CD14-positive monocyte (primary cell): ENCODE measurements at regions not wholly inside any gene's neighbourhood (a gene's known extent, or its start where the extent isn't known, plus 50 kb on each side); places are given as distances from the start of the nearest gene placed in this dataset.

Experiments used
- DNase-seq, 3 donors: peaks; one replicate each; pipeline ENCODE4 v3.0.0-alpha.2; 2011 to 2022
- H2AFZ ChIP-seq: 2 replicates; pipeline ENCODE4 v1.6.0; 2012; ENCODE audit warnings: mild to moderate bottlenecking, low read depth, low read length, inconsistent platforms; ENCODE audit not compliant: insufficient read depth, poor library complexity, severe bottlenecking
- H3K27ac ChIP-seq, 2 donors: 1 replicate in 1 of 2; 2 replicates in 1 of 2; pipeline ENCODE4 v1.5.1; 2012 to 2013; ENCODE audit warnings: low read length in 2 of 2, control low read depth in 1 of 2, inconsistent platforms in 1 of 2, low read depth in 1 of 2, mild to moderate bottlenecking in 1 of 2
- H3K27me3 ChIP-seq, 2 donors: one replicate each; pipeline versions ENCODE4 v1.6.0 to v1.6.1; 2011 to 2013; ENCODE audit warnings: low read length in 2 of 2; ENCODE audit not compliant: control insufficient read depth in 2 of 2, insufficient read depth in 2 of 2
- H3K36me3 ChIP-seq, 2 donors: replicated peaks in 1 of 2; 1 replicate in 1 of 2; 2 replicates in 1 of 2; pipeline versions ENCODE4 v1.5.1 to v1.6.1; 2012 to 2013; ENCODE audit warnings: low read length in 2 of 2, control low read depth in 1 of 2, inconsistent platforms in 1 of 2, mild to moderate bottlenecking in 1 of 2; ENCODE audit not compliant: insufficient read depth in 2 of 2, control insufficient read depth in 1 of 2
- H3K4me1 ChIP-seq, 2 donors: 1 replicate in 1 of 2; 2 replicates in 1 of 2; pipeline versions ENCODE4 v1.5.1 to v1.6.1; 2012 to 2013; ENCODE audit warnings: low read length in 2 of 2, control low read depth in 1 of 2, inconsistent platforms in 1 of 2, mild to moderate bottlenecking in 1 of 2, moderate library complexity in 1 of 2; ENCODE audit not compliant: insufficient read depth in 2 of 2, control insufficient read depth in 1 of 2
- H3K4me2 ChIP-seq: replicated peaks from 2 replicates; pipeline ENCODE3; 2012; ENCODE audit warnings: low read length, moderate library complexity, mild to moderate bottlenecking; ENCODE audit not compliant: poor library complexity, severe bottlenecking; ENCODE audit errors: extremely low read depth
- H3K4me3 ChIP-seq, 3 experiments: fragments of 200-600 bp in 1 of 3; sonication (generic) in 1 of 3; replicated peaks in 1 of 3; 1 replicate in 2 of 3; 2 replicates in 1 of 3; pipeline ENCODE4 v1.5.1; 2011 to 2013; ENCODE audit warnings: low read length in 3 of 3, mild to moderate bottlenecking in 3 of 3, control low read depth in 2 of 3, low read depth in 2 of 3, inconsistent platforms in 1 of 3, moderate library complexity in 1 of 3
- H3K79me2 ChIP-seq: 2 replicates; pipeline ENCODE4 v1.6.0; 2012; ENCODE audit warnings: mild to moderate bottlenecking, control low read depth, inconsistent platforms, low read length, moderate library complexity; ENCODE audit not compliant: insufficient read depth
- H3K9ac ChIP-seq: 2 replicates; pipeline ENCODE4 v1.6.0; 2017; ENCODE audit warnings: low read length, mild to moderate bottlenecking; ENCODE audit not compliant: insufficient read depth, poor library complexity, severe bottlenecking
- H3K9me3 ChIP-seq, 2 donors: replicated peaks in 1 of 2; 1 replicate in 1 of 2; 2 replicates in 1 of 2; pipeline versions ENCODE4 v1.5.1 to v1.6.1; 2012 to 2013; ENCODE audit warnings: low read length in 2 of 2, control low read depth in 1 of 2; ENCODE audit not compliant: control insufficient read depth in 1 of 2, insufficient read depth in 1 of 2
- H4K20me1 ChIP-seq: 2 replicates; pipeline ENCODE4 v1.6.0; 2012; ENCODE audit warnings: mild to moderate bottlenecking, low read length, control low read depth, moderate library complexity; ENCODE audit not compliant: insufficient read depth
- H3K27ac Mint-ChIP-seq, 7 donors: one replicate each; pipeline ENCODE4 v1.8.0; 2020; ENCODE audit warnings: mild to moderate bottlenecking in 7 of 7, mixed read lengths in 7 of 7, moderate library complexity in 6 of 7, inconsistent platforms in 2 of 7
- H3K27me3 Mint-ChIP-seq, 3 donors: one replicate each; pipeline ENCODE4 v1.8.0; 2021 to 2022; ENCODE audit warnings: low read depth in 3 of 3, mild to moderate bottlenecking in 3 of 3, mixed read lengths in 3 of 3, moderate library complexity in 3 of 3, inconsistent platforms in 1 of 3
- H3K36me3 Mint-ChIP-seq, 2 donors: one replicate each; pipeline ENCODE4 v1.8.0; 2020; ENCODE audit warnings: mixed read lengths in 2 of 2, inconsistent platforms in 1 of 2, mild to moderate bottlenecking in 1 of 2
- H3K4me1 Mint-ChIP-seq: one replicate; pipeline ENCODE4 v1.8.0; 2020; ENCODE audit warnings: mild to moderate bottlenecking, mixed read lengths
- H3K4me3 Mint-ChIP-seq, 2 donors: one replicate each; pipeline ENCODE4 v1.8.0; 2020; ENCODE audit warnings: mild to moderate bottlenecking in 2 of 2, mixed read lengths in 2 of 2, moderate library complexity in 1 of 2
- H3K9me3 Mint-ChIP-seq, 7 donors: one replicate each; pipeline ENCODE4 v1.8.0; 2020 to 2022; ENCODE audit warnings: mixed read lengths in 7 of 7, mild to moderate bottlenecking in 6 of 7, moderate library complexity in 6 of 7, inconsistent platforms in 2 of 7
- whole genome bisulfite sequencing: methylation state at CpG from one replicate; pipeline ENCODE4 v1.1.5; 2013; ENCODE audit warnings: missing lambda C conversion rate; ENCODE audit not compliant: insufficient coverage; 5-methylcytosine and 5-hydroxymethylcytosine counted together
- intact Hi-C, 2 donors: fragments of 100-400 bp; cut with micrococcal nuclease; formaldehyde crosslinking; loops; one replicate each; pipeline versions ENCODE4 v1.15.0 to v1.15.1; 2023
- TF ChIP-seq, protein P1 (sequence below): fragments of 200-600 bp; IDR thresholded peaks from one replicate; pipeline ENCODE4 v1.8.0; 2022; ENCODE audit warnings: antibody characterized with exemption, mild to moderate bottlenecking

DNA sequence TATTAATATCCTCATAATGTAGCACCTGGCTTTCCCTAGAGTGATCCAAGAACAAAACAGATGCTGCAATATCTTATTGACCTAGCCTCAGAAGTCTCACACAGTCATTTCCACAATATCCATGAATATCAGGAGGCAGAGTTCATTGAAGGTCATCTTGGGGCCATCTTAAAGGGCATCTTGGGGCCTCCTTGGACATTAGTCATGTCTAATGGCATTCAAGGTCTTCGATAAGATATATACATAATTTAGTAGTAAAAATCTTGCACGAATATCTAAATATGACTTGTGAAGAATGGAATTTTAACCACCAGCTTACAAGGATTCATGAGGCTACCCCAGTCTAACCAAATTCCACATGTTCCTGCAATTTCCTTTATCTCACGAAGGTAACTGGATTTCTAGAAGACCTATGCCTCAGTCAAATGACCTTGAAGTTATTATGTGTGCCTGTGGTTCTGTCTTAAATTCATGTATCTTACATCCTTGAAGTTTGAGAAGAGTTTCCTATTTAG is 163.6 kb upstream of the SPEF2 start:
- Histone ChIP-seq H3K79me2 (no peaks in the 10 kb centered on the region), H2AFZ (no peak overlapping the region), H3K4me1 (no peaks in the 10 kb centered on the region), H3K36me3 (no peaks in the 10 kb centered on the region), H3K4me2 (no peak overlapping the region), H3K4me3 (no peak overlapping the region), H3K9ac (no peak overlapping the region), H3K9me3 (peaks cover 16% of the 10 kb centered on the region in 2 donors), H3K27me3 (no peaks in the 10 kb centered on the region), H4K20me1 (no peaks in the 10 kb centered on the region), H3K27ac (no peak overlapping the region)
- Mint-ChIP-seq H3K9me3 (peaks cover 7 to 31% (median 15%) of the 10 kb centered on the region in 7 donors), H3K36me3 (peaks cover 0 to 3% of the 10 kb centered on the region in 2 donors), H3K27ac (no peak overlapping the region), H3K4me1 (peaks cover 2% of the 10 kb centered on the region), H3K27me3 (peaks cover 0 to 2% (median 0%) of the 10 kb centered on the region in 3 donors), H3K4me3 (no peak overlapping the region)
- no peak for DNase-seq
- intact Hi-C loops = no loop called here
- no CpG with 5 or more reads among the region's 3 CpGs for WGBS
- TF ChIP-seq, protein P1, sequence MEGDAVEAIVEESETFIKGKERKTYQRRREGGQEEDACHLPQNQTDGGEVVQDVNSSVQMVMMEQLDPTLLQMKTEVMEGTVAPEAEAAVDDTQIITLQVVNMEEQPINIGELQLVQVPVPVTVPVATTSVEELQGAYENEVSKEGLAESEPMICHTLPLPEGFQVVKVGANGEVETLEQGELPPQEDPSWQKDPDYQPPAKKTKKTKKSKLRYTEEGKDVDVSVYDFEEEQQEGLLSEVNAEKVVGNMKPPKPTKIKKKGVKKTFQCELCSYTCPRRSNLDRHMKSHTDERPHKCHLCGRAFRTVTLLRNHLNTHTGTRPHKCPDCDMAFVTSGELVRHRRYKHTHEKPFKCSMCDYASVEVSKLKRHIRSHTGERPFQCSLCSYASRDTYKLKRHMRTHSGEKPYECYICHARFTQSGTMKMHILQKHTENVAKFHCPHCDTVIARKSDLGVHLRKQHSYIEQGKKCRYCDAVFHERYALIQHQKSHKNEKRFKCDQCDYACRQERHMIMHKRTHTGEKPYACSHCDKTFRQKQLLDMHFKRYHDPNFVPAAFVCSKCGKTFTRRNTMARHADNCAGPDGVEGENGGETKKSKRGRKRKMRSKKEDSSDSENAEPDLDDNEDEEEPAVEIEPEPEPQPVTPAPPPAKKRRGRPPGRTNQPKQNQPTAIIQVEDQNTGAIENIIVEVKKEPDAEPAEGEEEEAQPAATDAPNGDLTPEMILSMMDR = no peak

DNA sequence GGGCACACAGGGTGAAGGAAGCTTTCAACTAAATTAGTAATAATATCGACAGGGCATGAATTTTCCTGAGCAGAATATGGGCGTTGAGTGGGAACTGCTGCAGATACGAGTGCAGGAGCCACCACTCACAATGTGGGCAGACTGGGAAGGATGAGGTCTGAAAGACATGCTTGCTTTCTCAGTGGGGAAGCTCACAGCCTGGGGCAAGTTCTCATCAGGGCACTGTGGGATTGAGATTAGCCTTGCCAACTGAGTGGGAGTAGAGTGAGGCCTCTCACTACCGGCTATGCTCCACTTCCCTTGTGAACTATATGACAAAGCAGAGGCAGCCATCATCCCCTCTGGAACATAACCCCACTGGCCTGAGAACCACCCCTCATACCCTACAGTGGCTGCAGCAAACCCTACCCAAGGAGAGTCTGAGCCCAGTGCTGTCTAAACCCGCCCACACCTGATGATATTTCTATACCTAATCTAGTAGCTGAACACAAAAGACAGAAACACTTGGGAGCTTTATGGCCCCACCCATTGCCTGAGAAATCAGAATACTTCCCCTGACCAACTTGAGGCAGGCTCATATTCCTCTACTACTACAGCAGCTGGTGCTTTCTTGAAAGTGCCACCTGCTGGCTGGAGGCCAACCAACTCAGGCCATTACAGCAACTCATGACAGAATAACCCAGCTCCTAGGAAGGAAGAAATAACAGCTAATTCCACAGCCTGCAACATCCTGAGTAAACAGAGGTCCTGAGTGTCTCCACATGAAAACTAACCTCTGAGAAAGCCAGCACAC is 173.7 kb upstream of the SPEF2 start:
- Histone ChIP-seq H3K36me3 (no peaks in the 10 kb centered on the region), H4K20me1 (no peaks in the 10 kb centered on the region), H3K9ac (no peak overlapping the region), H2AFZ (no peak overlapping the region), H3K27me3 (no peaks in the 10 kb centered on the region), H3K4me3 (no peak overlapping the region), H3K9me3 (peaks cover 0 to 7% of the 10 kb centered on the region in 2 donors), H3K4me1 (peaks cover 5 to 16% of the 10 kb centered on the region in 2 donors), H3K4me2 (no peak overlapping the region), H3K27ac (no peak overlapping the region), H3K79me2 (no peaks in the 10 kb centered on the region)
- TF ChIP-seq, protein P1 = no peak
- peaks cover 0 to 2% (median 0%) of the 10 kb centered on the region in 3 donors for H3K27me3 Mint-ChIP-seq
- peaks cover 22% of the 10 kb centered on the region for H3K4me1 Mint-ChIP-seq
- intact Hi-C loops = no loop called here
- H3K36me3 Mint-ChIP-seq = no peaks in the 10 kb centered on the region
- no peak for DNase-seq
- H3K27ac Mint-ChIP-seq = no peak overlapping the region
- peaks cover 2 to 22% (median 9%) of the 10 kb centered on the region in 7 donors for H3K9me3 Mint-ChIP-seq
- WGBS = 100% methylated on average over 5 of the region's 5 CpGs
- no peak overlapping the region for H3K4me3 Mint-ChIP-seq
